CD14-positive monocyte (primary cell): ENCODE measurements at regions not wholly inside any gene's neighbourhood (a gene's known extent, or its start where the extent isn't known, plus 50 kb on each side); places are given as distances from the start of the nearest gene placed in this dataset.

Experiments
- DNase-seq, 3 donors: peaks; one replicate each; pipeline ENCODE4 v3.0.0-alpha.2; 2011 to 2022
- H2AFZ ChIP-seq: 2 replicates; pipeline ENCODE4 v1.6.0; 2012; ENCODE audit warnings: mild to moderate bottlenecking, low read depth, low read length, inconsistent platforms; ENCODE audit not compliant: insufficient read depth, poor library complexity, severe bottlenecking
- H3K27ac ChIP-seq, 2 donors: 1 replicate in 1 of 2; 2 replicates in 1 of 2; pipeline ENCODE4 v1.5.1; 2012 to 2013; ENCODE audit warnings: low read length in 2 of 2, control low read depth in 1 of 2, inconsistent platforms in 1 of 2, low read depth in 1 of 2, mild to moderate bottlenecking in 1 of 2
- H3K27me3 ChIP-seq, 2 donors: one replicate each; pipeline versions ENCODE4 v1.6.0 to v1.6.1; 2011 to 2013; ENCODE audit warnings: low read length in 2 of 2; ENCODE audit not compliant: control insufficient read depth in 2 of 2, insufficient read depth in 2 of 2
- H3K36me3 ChIP-seq, 2 donors: replicated peaks in 1 of 2; 1 replicate in 1 of 2; 2 replicates in 1 of 2; pipeline versions ENCODE4 v1.5.1 to v1.6.1; 2012 to 2013; ENCODE audit warnings: low read length in 2 of 2, control low read depth in 1 of 2, inconsistent platforms in 1 of 2, mild to moderate bottlenecking in 1 of 2; ENCODE audit not compliant: insufficient read depth in 2 of 2, control insufficient read depth in 1 of 2
- H3K4me1 ChIP-seq, 2 donors: 1 replicate in 1 of 2; 2 replicates in 1 of 2; pipeline versions ENCODE4 v1.5.1 to v1.6.1; 2012 to 2013; ENCODE audit warnings: low read length in 2 of 2, control low read depth in 1 of 2, inconsistent platforms in 1 of 2, mild to moderate bottlenecking in 1 of 2, moderate library complexity in 1 of 2; ENCODE audit not compliant: insufficient read depth in 2 of 2, control insufficient read depth in 1 of 2
- H3K4me2 ChIP-seq: replicated peaks from 2 replicates; pipeline ENCODE3; 2012; ENCODE audit warnings: low read length, moderate library complexity, mild to moderate bottlenecking; ENCODE audit not compliant: poor library complexity, severe bottlenecking; ENCODE audit errors: extremely low read depth
- H3K4me3 ChIP-seq, 3 experiments: fragments of 200-600 bp in 1 of 3; sonication (generic) in 1 of 3; replicated peaks in 1 of 3; 1 replicate in 2 of 3; 2 replicates in 1 of 3; pipeline ENCODE4 v1.5.1; 2011 to 2013; ENCODE audit warnings: low read length in 3 of 3, mild to moderate bottlenecking in 3 of 3, control low read depth in 2 of 3, low read depth in 2 of 3, inconsistent platforms in 1 of 3, moderate library complexity in 1 of 3
- H3K79me2 ChIP-seq: 2 replicates; pipeline ENCODE4 v1.6.0; 2012; ENCODE audit warnings: mild to moderate bottlenecking, control low read depth, inconsistent platforms, low read length, moderate library complexity; ENCODE audit not compliant: insufficient read depth
- H3K9ac ChIP-seq: 2 replicates; pipeline ENCODE4 v1.6.0; 2017; ENCODE audit warnings: low read length, mild to moderate bottlenecking; ENCODE audit not compliant: insufficient read depth, poor library complexity, severe bottlenecking
- H3K9me3 ChIP-seq, 2 donors: replicated peaks in 1 of 2; 1 replicate in 1 of 2; 2 replicates in 1 of 2; pipeline versions ENCODE4 v1.5.1 to v1.6.1; 2012 to 2013; ENCODE audit warnings: low read length in 2 of 2, control low read depth in 1 of 2; ENCODE audit not compliant: control insufficient read depth in 1 of 2, insufficient read depth in 1 of 2
- H4K20me1 ChIP-seq: 2 replicates; pipeline ENCODE4 v1.6.0; 2012; ENCODE audit warnings: mild to moderate bottlenecking, low read length, control low read depth, moderate library complexity; ENCODE audit not compliant: insufficient read depth
- H3K27ac Mint-ChIP-seq, 7 donors: one replicate each; pipeline ENCODE4 v1.8.0; 2020; ENCODE audit warnings: mild to moderate bottlenecking in 7 of 7, mixed read lengths in 7 of 7, moderate library complexity in 6 of 7, inconsistent platforms in 2 of 7
- H3K27me3 Mint-ChIP-seq, 3 donors: one replicate each; pipeline ENCODE4 v1.8.0; 2021 to 2022; ENCODE audit warnings: low read depth in 3 of 3, mild to moderate bottlenecking in 3 of 3, mixed read lengths in 3 of 3, moderate library complexity in 3 of 3, inconsistent platforms in 1 of 3
- H3K36me3 Mint-ChIP-seq, 2 donors: one replicate each; pipeline ENCODE4 v1.8.0; 2020; ENCODE audit warnings: mixed read lengths in 2 of 2, inconsistent platforms in 1 of 2, mild to moderate bottlenecking in 1 of 2
- H3K4me1 Mint-ChIP-seq: one replicate; pipeline ENCODE4 v1.8.0; 2020; ENCODE audit warnings: mild to moderate bottlenecking, mixed read lengths
- H3K4me3 Mint-ChIP-seq, 2 donors: one replicate each; pipeline ENCODE4 v1.8.0; 2020; ENCODE audit warnings: mild to moderate bottlenecking in 2 of 2, mixed read lengths in 2 of 2, moderate library complexity in 1 of 2
- H3K9me3 Mint-ChIP-seq, 7 donors: one replicate each; pipeline ENCODE4 v1.8.0; 2020 to 2022; ENCODE audit warnings: mixed read lengths in 7 of 7, mild to moderate bottlenecking in 6 of 7, moderate library complexity in 6 of 7, inconsistent platforms in 2 of 7
- WGBS: methylation state at CpG from one replicate; pipeline ENCODE4 v1.1.5; 2013; ENCODE audit warnings: missing lambda C conversion rate; ENCODE audit not compliant: insufficient coverage; 5-methylcytosine and 5-hydroxymethylcytosine counted together
- intact Hi-C, 2 donors: fragments of 100-400 bp; cut with micrococcal nuclease; formaldehyde crosslinking; loops; one replicate each; pipeline versions ENCODE4 v1.15.0 to v1.15.1; 2023
- TF ChIP-seq, protein P1 (sequence below): fragments of 200-600 bp; IDR thresholded peaks from one replicate; pipeline ENCODE4 v1.8.0; 2022; ENCODE audit warnings: antibody characterized with exemption, mild to moderate bottlenecking

DNA sequence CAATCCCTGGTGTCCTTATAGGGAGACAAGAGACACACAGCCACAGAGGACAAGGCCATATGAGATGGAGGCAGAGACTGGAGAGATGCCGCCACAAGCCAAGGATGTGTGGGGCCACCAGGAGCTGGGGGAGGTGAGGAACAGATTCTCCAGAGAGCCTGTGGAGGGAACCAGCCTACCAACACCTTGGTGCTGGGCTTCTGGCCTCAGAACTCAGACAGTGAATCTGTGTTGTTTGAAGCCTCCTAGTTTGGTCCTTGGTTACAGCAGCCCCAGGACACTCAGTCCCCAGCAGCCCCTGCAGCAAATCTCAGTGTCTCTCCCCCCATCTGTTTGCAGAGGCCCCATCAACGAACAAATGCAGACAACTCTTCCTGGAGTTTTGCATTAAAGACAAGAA lies 73.2 kb upstream of the BHLHE23 start:
- Mint-ChIP-seq H3K27ac (no peak overlapping the region), H3K4me1 (no peaks in the 10 kb centered on the region), H3K4me3 (no peak overlapping the region), H3K36me3 (no peaks in the 10 kb centered on the region), H3K27me3 (peaks cover 4 to 14% (median 7%) of the 10 kb centered on the region in 3 donors), H3K9me3 (peaks cover 8 to 26% (median 18%) of the 10 kb centered on the region in 7 donors)
- no peak for DNase-seq
- H3K9ac ChIP-seq, result no peak overlapping the region
- no peaks in the 10 kb centered on the region for H3K36me3 ChIP-seq
- 75% methylated on average over 1 of the region's 2 CpGs for WGBS
- H3K27ac ChIP-seq, result no peak overlapping the region
- H2AFZ ChIP-seq, result no peak overlapping the region
- H4K20me1 ChIP-seq, result no peaks in the 10 kb centered on the region
- H3K79me2 ChIP-seq, result no peaks in the 10 kb centered on the region
- TF ChIP-seq, protein P1, sequence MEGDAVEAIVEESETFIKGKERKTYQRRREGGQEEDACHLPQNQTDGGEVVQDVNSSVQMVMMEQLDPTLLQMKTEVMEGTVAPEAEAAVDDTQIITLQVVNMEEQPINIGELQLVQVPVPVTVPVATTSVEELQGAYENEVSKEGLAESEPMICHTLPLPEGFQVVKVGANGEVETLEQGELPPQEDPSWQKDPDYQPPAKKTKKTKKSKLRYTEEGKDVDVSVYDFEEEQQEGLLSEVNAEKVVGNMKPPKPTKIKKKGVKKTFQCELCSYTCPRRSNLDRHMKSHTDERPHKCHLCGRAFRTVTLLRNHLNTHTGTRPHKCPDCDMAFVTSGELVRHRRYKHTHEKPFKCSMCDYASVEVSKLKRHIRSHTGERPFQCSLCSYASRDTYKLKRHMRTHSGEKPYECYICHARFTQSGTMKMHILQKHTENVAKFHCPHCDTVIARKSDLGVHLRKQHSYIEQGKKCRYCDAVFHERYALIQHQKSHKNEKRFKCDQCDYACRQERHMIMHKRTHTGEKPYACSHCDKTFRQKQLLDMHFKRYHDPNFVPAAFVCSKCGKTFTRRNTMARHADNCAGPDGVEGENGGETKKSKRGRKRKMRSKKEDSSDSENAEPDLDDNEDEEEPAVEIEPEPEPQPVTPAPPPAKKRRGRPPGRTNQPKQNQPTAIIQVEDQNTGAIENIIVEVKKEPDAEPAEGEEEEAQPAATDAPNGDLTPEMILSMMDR, result no peak
- intact Hi-C loops, result no loop called here
- H3K9me3 ChIP-seq, result peaks cover 8 to 10% of the 10 kb centered on the region in 2 donors
- H3K4me3 ChIP-seq, result no peak overlapping the region
- H3K4me2 ChIP-seq, result no peak overlapping the region
- H3K27me3 ChIP-seq, result no peaks in the 10 kb centered on the region
- no peaks in the 10 kb centered on the region for H3K4me1 ChIP-seq

DNA sequence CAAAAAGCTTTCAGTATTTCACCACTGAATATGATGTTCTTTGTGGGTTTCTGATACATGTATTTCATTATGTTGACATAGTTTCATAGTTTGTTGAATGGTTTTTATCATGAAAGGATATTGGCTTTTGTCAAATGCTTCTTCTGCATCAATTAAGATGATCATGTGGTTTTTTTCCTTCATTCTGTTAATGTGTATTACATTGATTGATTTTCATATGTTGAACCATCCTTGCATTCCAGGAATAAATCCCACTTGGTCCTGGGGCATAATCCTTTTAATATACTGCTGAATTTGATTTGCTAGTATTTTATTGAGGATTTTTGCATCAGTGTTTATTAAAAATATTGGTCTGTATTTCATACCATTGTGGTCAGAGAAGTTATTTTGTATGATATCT lies 70.9 kb upstream of the BHLHE23 start:
- no peak for DNase-seq
- Histone ChIP-seq H3K36me3 (no peaks in the 10 kb centered on the region), H3K27me3 (peaks cover 0 to 12% of the 10 kb centered on the region in 2 donors), H3K9ac (no peak overlapping the region), H3K9me3 (peaks cover 8 to 10% of the 10 kb centered on the region in 2 donors), H3K27ac (no peak overlapping the region), H3K79me2 (no peaks in the 10 kb centered on the region), H4K20me1 (no peaks in the 10 kb centered on the region), H2AFZ (no peak overlapping the region), H3K4me1 (no peaks in the 10 kb centered on the region), H3K4me2 (no peak overlapping the region), H3K4me3 (no peak overlapping the region)
- TF ChIP-seq, protein P1, result no peak
- Mint-ChIP-seq H3K4me3 (no peak overlapping the region), H3K36me3 (peaks cover 0 to 1% of the 10 kb centered on the region in 2 donors), H3K9me3 (peaks cover 8 to 31% (median 18%) of the 10 kb centered on the region in 7 donors), H3K4me1 (no peaks in the 10 kb centered on the region), H3K27me3 (peaks cover 6 to 25% (median 17%) of the 10 kb centered on the region in 3 donors), H3K27ac (no peak overlapping the region)
- intact Hi-C loops, result no loop called here
